Caco-2 (cell line): ENCODE measurements at regions not wholly inside any gene's neighbourhood (a gene's known extent, or its start where the extent isn't known, plus 50 kb on each side); places are given as distances from the start of the nearest gene placed in this dataset.
"Not testable (repeated sequence)": the region's sequence is repeated elsewhere in the genome, so short reads cannot be mapped to it uniquely, and the experiment has no call there.

Experiments
- BruUV-seq: library from RNA; stranded (reverse); fragments of 400-500 nt; replicated peaks from 2 replicates; lab custom pipeline; 2021; lab: Mats Ljungman, UMichigan
- CTCF ChIA-PET: fragments of 300-600 bp; sonication (Branson Sonifier 250); formaldehyde crosslinking; loops from one replicate; lab custom pipeline; 2022; ENCODE audit warnings: antibody characterized with exemption; lab: Charles Lee
- POLR2A ChIA-PET: fragments of 300-600 bp; sonication (Branson Sonifier 250); formaldehyde crosslinking; loops from one replicate; lab custom pipeline; 2022; ENCODE audit warnings: antibody characterized with exemption; lab: Charles Lee
- DNase-seq, 2 experiments: peaks; one replicate each; pipeline versions ENCODE4 v3.0.0 to v3.0.0-alpha.2; 2020 to 2022
- H3K27me3 ChIP-seq: replicated peaks from 2 replicates; pipeline ENCODE4 v1.6.0; 2011; ENCODE audit warnings: low read length; ENCODE audit not compliant: control insufficient read depth, insufficient read depth
- H3K36me3 ChIP-seq: 2 replicates; pipeline ENCODE4 v1.5.1; 2011; ENCODE audit warnings: low read length; ENCODE audit not compliant: control insufficient read depth, insufficient read depth
- H3K4me1 ChIP-seq: fragments of 250-450 bp; sonication (Bioruptor Pico); 2 replicates; pipeline ENCODE4 v1.5.1; 2020; ENCODE audit warnings: mild to moderate bottlenecking
- H3K4me3 ChIP-seq: 2 replicates; pipeline ENCODE4 v1.5.1; 2011; ENCODE audit warnings: low read depth, mild to moderate bottlenecking, control low read depth, low read length
- H3K9me3 ChIP-seq: fragments of 250-450 bp; sonication (Bioruptor Pico); 2 replicates; pipeline ENCODE4 v1.5.1; 2020; ENCODE audit warnings: mild to moderate bottlenecking, moderate library complexity
- H3K27ac Mint-ChIP-seq: one replicate; pipeline ENCODE4 v1.8.0; 2022; ENCODE audit warnings: mixed read lengths; ENCODE audit not compliant: unreplicated experiment
- H3K27me3 Mint-ChIP-seq: one replicate; pipeline ENCODE4 v1.8.0; 2022; ENCODE audit warnings: mixed read lengths; ENCODE audit not compliant: insufficient read depth, unreplicated experiment
- H3K36me3 Mint-ChIP-seq: one replicate; pipeline ENCODE4 v1.8.0; 2022; ENCODE audit warnings: mild to moderate bottlenecking, mixed read lengths; ENCODE audit not compliant: insufficient read depth, unreplicated experiment
- H3K4me1 Mint-ChIP-seq: one replicate; pipeline ENCODE4 v1.8.0; 2022; ENCODE audit warnings: low read depth, mixed read lengths; ENCODE audit not compliant: unreplicated experiment
- H3K4me3 Mint-ChIP-seq: one replicate; pipeline ENCODE4 v1.8.0; 2022; ENCODE audit warnings: mild to moderate bottlenecking, moderate library complexity, mixed read lengths; ENCODE audit not compliant: unreplicated experiment
- H3K9me3 Mint-ChIP-seq: one replicate; pipeline ENCODE4 v1.8.0; 2022; ENCODE audit warnings: mixed read lengths; ENCODE audit not compliant: unreplicated experiment
- intact Hi-C: fragments of 100-400 bp; cut with micrococcal nuclease; formaldehyde crosslinking; loops from one replicate; pipeline ENCODE4 v1.10.0; 2022; ENCODE audit not compliant: unreplicated experiment
- TF ChIP-seq, protein P1 (sequence below), 2 experiments: fragments of 200-600 bp in 1 of 2; IDR thresholded peaks; 1 replicate in 1 of 2; 2 replicates in 1 of 2; pipeline versions ENCODE4 v1.5.1 to v1.8.0; 2011 to 2022; ENCODE audit warnings: antibody characterized with exemption in 1 of 2, control low read depth in 1 of 2, inconsistent platforms in 1 of 2, low read depth in 1 of 2, low read length in 1 of 2, mild to moderate bottlenecking in 1 of 2, moderate library complexity in 1 of 2; ENCODE audit not compliant: insufficient read depth in 1 of 2, severe bottlenecking in 1 of 2, unreplicated experiment in 1 of 2

GRCh38 chr4:127012549-127012948 lies 620.2 kb upstream of the INTU start:
- Mint-ChIP-seq H3K4me3 (no peak overlapping the region), H3K36me3 (no peaks in the 10 kb centered on the region), H3K4me1 (no peaks in the 10 kb centered on the region), H3K27me3 (no peaks in the 10 kb centered on the region), H3K9me3 (no peaks in the 10 kb centered on the region), H3K27ac (no peak overlapping the region)
- no TSS peak for BruUV-seq
- H3K9me3 ChIP-seq: no peaks in the 10 kb centered on the region
- intact Hi-C loops: no loop called here
- H3K36me3 ChIP-seq: no peaks in the 10 kb centered on the region
- no peaks in the 10 kb centered on the region for H3K4me1 ChIP-seq
- H3K27me3 ChIP-seq: no peaks in the 10 kb centered on the region
- no peak for DNase-seq
- H3K4me3 ChIP-seq: no peak overlapping the region
- ChIA-PET POLR2A (no interaction called here), CTCF (no interaction called here)
- TF ChIP-seq, protein P1, sequence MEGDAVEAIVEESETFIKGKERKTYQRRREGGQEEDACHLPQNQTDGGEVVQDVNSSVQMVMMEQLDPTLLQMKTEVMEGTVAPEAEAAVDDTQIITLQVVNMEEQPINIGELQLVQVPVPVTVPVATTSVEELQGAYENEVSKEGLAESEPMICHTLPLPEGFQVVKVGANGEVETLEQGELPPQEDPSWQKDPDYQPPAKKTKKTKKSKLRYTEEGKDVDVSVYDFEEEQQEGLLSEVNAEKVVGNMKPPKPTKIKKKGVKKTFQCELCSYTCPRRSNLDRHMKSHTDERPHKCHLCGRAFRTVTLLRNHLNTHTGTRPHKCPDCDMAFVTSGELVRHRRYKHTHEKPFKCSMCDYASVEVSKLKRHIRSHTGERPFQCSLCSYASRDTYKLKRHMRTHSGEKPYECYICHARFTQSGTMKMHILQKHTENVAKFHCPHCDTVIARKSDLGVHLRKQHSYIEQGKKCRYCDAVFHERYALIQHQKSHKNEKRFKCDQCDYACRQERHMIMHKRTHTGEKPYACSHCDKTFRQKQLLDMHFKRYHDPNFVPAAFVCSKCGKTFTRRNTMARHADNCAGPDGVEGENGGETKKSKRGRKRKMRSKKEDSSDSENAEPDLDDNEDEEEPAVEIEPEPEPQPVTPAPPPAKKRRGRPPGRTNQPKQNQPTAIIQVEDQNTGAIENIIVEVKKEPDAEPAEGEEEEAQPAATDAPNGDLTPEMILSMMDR (IDR thresholded peaks at IDR 0.05; ENCODE audit: insufficient read depth in 1 of 2, low read depth in 1 of 2, low read length in 1 of 2, severe bottlenecking in 1 of 2, unreplicated experiment in 1 of 2): no peak

- intact Hi-C loops: no loop called here
- ChIA-PET CTCF (no interaction called here), POLR2A (no interaction called here)
- Mint-ChIP-seq H3K27me3 (no peaks in the 10 kb centered on the region), H3K4me1 (no peaks in the 10 kb centered on the region), H3K27ac (no peak overlapping the region), H3K36me3 (no peaks in the 10 kb centered on the region), H3K9me3 (no peaks in the 10 kb centered on the region), H3K4me3 (no peak overlapping the region)
- Histone ChIP-seq H3K4me1 (no peaks in the 10 kb centered on the region), H3K36me3 (no peaks in the 10 kb centered on the region), H3K27me3 (no peaks in the 10 kb centered on the region), H3K9me3 (no peaks in the 10 kb centered on the region), H3K4me3 (no peak overlapping the region)
- no TSS peak for BruUV-seq
- DNase-seq: no peak
- TF ChIP-seq, protein P1 (IDR thresholded peaks at IDR 0.05; ENCODE audit: insufficient read depth in 1 of 2, low read depth in 1 of 2, low read length in 1 of 2, severe bottlenecking in 1 of 2, unreplicated experiment in 1 of 2): no peak
These were observed 617.1 kb upstream of the INTU start for GRCh38 chr4:127015667-127016117.

GRCh38 chr4:127018381-127018780 lies 614.4 kb upstream of the INTU start:
- Mint-ChIP-seq H3K36me3 (no peaks in the 10 kb centered on the region), H3K4me1 (no peaks in the 10 kb centered on the region), H3K9me3 (no peaks in the 10 kb centered on the region), H3K27me3 (no peaks in the 10 kb centered on the region), H3K4me3 (no peak overlapping the region), H3K27ac (no peak overlapping the region)
- BruUV-seq: no TSS peak
- Histone ChIP-seq H3K9me3 (no peaks in the 10 kb centered on the region), H3K4me3 (no peak overlapping the region), H3K4me1 (no peaks in the 10 kb centered on the region), H3K36me3 (no peaks in the 10 kb centered on the region), H3K27me3 (no peaks in the 10 kb centered on the region)
- ChIA-PET POLR2A (no interaction called here), CTCF (no interaction called here)
- intact Hi-C loops: no loop called here
- DNase-seq: no peak
- TF ChIP-seq, protein P1 (IDR thresholded peaks at IDR 0.05; ENCODE audit: insufficient read depth in 1 of 2, low read depth in 1 of 2, low read length in 1 of 2, severe bottlenecking in 1 of 2, unreplicated experiment in 1 of 2): no peak

GRCh38 chr4:127020831-127021230 lies 611.9 kb upstream of the INTU start:
- H3K4me1 Mint-ChIP-seq, CTCF ChIA-PET, intact Hi-C loops, POLR2A ChIA-PET, H3K36me3 ChIP-seq, H3K36me3 Mint-ChIP-seq, H3K27me3 Mint-ChIP-seq, H3K9me3 Mint-ChIP-seq, H3K4me3 Mint-ChIP-seq, DNase-seq, BruUV-seq, H3K4me3 ChIP-seq, H3K27me3 ChIP-seq, H3K4me1 ChIP-seq, H3K9me3 ChIP-seq, H3K27ac Mint-ChIP-seq: not testable (repeated sequence)
